Coronary artery (tissue), 2 donors: ENCODE measurements at regions not wholly inside any gene's neighbourhood (a gene's known extent, or its start where the extent isn't known, plus 50 kb on each side); places are given as distances from the start of the nearest gene placed in this dataset.

Experiments used
- DNase-seq: peaks from one replicate; pipeline ENCODE4 v3.0.0-alpha.2; 2017; ENCODE audit warnings: low spot score
- H3K27ac ChIP-seq, 2 donors: fragments of 200-600 bp; sonication (generic); one replicate each; pipeline ENCODE4 v1.5.1; 2016 to 2019
- H3K4me3 ChIP-seq: fragments of 200-600 bp; sonication (generic); 2 replicates; pipeline ENCODE4 v1.5.1; 2016; ENCODE audit warnings: mild to moderate bottlenecking, moderate library complexity
- TF ChIP-seq, protein P1 (sequence below): fragments of 200-600 bp; sonication (generic); IDR thresholded peaks from one replicate; pipeline ENCODE4 v1.5.1; 2019; ENCODE audit warnings: antibody characterized with exemption

DNA sequence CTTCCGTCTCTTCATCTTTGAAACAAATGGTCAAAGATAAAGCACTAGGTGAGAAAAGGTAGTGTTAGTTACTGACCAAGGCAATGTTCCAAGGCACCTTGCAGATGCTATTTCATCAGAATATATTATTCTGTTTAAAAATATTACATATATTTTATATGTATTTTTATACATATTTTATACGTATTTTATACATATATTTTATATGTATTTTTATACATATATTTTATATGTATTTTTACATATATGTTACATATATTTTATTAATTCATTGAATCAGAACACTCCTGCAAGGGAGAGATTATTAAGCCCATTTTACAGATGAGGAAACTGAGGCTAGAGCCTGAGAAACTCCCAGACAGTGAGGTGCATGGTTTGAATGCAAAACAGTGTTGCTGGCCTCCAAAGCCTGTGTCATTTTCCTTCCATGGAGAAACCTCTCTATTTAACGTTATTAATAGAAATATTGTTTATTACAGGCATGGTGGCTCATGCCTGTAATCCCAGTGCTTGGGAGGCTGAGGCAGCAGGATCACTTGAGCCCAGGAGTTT, 120.6 kb upstream of the CD82 start:
- Histone ChIP-seq H3K4me3 (no peak overlapping the region), H3K27ac (no peak overlapping the region)
- TF ChIP-seq, protein P1, sequence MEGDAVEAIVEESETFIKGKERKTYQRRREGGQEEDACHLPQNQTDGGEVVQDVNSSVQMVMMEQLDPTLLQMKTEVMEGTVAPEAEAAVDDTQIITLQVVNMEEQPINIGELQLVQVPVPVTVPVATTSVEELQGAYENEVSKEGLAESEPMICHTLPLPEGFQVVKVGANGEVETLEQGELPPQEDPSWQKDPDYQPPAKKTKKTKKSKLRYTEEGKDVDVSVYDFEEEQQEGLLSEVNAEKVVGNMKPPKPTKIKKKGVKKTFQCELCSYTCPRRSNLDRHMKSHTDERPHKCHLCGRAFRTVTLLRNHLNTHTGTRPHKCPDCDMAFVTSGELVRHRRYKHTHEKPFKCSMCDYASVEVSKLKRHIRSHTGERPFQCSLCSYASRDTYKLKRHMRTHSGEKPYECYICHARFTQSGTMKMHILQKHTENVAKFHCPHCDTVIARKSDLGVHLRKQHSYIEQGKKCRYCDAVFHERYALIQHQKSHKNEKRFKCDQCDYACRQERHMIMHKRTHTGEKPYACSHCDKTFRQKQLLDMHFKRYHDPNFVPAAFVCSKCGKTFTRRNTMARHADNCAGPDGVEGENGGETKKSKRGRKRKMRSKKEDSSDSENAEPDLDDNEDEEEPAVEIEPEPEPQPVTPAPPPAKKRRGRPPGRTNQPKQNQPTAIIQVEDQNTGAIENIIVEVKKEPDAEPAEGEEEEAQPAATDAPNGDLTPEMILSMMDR: no peak
- peak; percentile 19 for DNase-seq

DNA sequence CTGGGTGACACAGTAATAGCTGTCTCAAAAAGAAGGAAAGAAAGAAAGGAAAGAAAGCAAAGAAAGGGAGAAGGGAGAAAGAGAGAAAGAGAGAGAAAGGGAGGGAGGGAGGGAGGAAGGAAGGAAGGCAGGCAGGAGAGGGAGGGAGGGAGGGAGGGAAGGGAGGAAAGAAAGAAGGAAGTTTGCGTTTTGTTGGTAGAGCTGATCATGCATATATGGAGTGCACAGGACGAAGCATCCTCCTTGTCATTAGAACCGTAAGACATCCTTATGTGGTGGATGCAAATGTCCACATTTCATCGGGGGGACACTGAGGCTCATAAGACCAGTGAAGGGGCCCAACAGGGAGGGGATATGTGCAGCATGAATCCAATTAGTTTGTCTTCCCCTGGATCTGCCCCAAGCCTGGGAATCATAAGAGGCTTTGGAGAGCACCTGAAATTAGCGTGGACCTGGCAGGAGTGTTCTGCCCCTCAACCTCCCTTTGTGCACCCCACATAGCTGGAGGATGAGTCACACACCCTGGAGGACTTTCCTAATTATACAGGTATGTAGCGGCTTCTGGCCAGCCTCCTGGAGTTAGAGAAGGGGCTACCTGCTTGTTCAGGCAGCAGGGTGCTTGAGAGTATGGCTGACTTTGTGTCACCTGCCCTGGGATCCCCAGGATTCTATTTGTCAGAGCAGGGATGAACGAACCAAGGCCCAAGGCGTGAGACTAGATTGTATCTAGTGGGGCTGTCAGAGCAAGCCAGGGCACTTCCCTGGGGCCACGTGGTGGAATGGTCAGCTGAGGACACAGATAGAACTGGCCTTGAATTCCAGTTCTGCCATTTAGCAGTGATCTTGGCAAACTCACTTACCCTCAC, 119.7 kb upstream of the CD82 start:
- Histone ChIP-seq H3K4me3 (no peak overlapping the region), H3K27ac (no peak overlapping the region)
- DNase-seq: peak; percentile 54
- TF ChIP-seq, protein P1: no peak

GRCh38 chr11:44446366-44446762, 119.1 kb upstream of the CD82 start:
- H3K27ac ChIP-seq: no peak overlapping the region
- TF ChIP-seq, protein P1: no peak
- no peak overlapping the region for H3K4me3 ChIP-seq
- DNase-seq: peak; percentile 58

DNA sequence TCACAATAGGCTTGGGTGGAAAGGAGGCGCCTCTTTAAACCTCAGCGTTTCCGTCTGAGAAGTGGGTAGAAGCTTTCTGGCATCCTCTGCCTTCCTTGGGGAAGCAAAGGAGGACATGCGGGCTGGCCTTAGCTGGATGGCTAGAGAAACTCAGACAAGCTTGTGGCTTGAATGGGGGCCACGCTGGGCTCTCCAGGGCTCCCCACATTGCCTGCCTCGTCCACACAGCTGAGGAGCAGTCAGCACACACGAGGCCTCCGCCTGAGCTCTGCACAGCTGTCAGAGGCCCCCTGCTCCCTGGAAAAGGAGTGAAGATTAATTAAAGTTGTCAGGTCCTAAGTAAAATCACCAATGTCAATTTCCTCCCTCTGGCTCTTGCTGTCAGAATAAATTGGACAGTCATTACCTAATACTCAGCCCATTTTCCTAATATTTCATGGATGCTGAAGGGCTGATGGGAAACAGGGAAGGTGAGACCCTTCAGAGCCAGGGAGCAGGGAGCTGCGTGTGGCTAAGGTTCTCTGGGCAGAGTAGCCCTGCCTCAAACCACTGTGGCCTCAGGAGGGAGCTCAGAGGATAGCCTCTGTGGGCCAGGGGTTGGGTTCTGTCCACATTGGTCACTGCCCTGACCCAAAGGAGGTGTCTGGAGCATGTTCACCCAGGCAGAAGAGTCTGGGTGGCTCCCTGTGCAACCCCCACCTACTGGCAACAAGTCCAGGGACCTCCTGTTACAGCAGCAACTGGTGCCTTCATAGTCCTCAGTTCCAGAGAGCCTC, 118.3 kb upstream of the CD82 start:
- TF ChIP-seq, protein P1: no peak
- H3K27ac ChIP-seq: no peak overlapping the region
- H3K4me3 ChIP-seq: no peak overlapping the region
- peak; percentile 26 for DNase-seq

DNA sequence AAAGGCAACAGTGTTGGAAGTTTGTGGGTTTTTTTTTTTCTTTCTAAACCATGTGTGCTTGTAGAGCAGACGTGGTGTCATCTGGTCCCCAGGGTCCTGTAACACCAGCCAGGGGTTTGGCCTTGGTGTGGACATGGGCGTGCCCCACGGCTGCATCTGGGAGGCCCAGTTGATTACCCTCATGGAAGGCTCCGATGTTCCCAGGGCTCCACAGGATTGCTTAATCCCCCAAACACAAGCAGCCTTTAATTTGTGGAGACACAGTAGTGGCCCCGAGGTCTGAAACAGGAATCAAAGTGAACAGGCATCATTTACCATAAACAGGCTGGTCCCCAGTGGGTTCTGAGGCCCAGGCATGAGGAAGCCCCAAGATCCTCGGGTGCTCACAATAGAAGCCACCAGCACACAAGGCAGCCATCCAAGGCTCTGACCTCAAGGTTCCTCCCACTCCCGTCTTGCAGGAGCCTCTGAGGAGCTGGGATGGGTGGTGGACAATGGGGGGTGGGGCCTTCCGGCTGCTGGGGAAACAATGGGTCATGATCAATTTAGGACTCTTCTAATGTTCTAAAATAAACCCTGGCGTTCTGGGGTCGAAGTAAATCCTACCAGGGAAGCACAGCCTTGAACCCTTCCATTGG, 115.0 kb upstream of the CD82 start:
- Histone ChIP-seq H3K4me3 (no peak overlapping the region), H3K27ac (no peak overlapping the region)
- DNase-seq: peak; percentile 31
- TF ChIP-seq, protein P1: no peak

GRCh38 chr11:44451706-44452105, 113.8 kb upstream of the CD82 start:
- DNase-seq: peak; percentile 41
- TF ChIP-seq, protein P1: no peak
- Histone ChIP-seq H3K27ac (no peak overlapping the region), H3K4me3 (no peak overlapping the region)
